ENCODE measurements at regions not wholly inside any gene's neighbourhood (a gene's known extent, or its start where the extent isn't known, plus 50 kb on each side); places are given as distances from the start of the nearest gene placed in this dataset.

DNA sequence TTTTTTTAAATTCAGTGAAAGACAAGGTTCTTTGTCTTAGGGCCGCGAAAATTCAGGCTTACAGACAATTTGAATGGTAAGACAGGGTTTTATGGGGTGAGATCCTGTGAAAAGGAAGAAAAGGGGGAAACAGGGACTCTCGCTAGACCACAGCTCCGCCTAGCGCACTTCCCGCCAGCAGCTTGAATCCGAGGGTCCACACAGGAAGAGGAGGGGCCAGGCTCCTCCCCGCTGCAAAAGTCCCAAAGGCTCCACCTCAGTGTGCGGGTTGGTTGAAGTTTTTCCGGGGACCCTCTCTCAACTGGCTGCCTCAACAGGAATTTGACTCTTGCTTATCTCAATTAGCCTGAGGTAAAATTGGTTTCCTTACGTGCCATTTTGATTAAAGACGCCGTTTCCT, 950.9 kb upstream of the CNTN5 start:
- no peak for TF ChIP-seq CTCF (IDR thresholded peaks at IDR 0.05; ENCODE audit: low read depth, low read length, poor library complexity, severe bottlenecking)
- no peak for TF ChIP-seq EZH2phosphoT487 (IDR thresholded peaks at IDR 0.05; ENCODE audit: borderline replicate concordance, low read length)
